ENCODE measurements at regions not wholly inside any gene's neighbourhood (a gene's known extent, or its start where the extent isn't known, plus 50 kb on each side); places are given as distances from the start of the nearest gene placed in this dataset.

DNA sequence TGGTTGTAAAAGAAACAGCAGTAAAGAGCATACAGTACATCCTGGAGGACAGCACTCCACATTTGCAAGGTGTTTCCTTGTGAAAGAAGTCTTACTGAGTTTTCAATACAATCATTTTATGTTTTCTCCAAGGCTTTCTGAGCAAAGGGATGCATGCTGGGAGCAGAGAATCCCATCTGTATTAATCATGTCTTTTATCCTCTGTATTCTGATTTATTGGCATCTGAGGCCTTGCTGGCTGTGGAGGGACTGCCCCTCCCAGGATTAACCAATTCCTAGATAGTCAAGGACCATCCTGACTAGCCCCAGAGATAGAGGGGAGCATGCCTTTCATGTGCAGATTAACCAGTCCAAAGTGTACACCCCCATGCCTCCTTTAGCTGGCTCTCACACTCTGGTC, 476.3 kb downstream of the SIPA1L2 start:
- TF ChIP-seq NR3C1 (CRISPR knock-in tag; conservative IDR thresholded peaks at IDR 0.05; ENCODE audit: low read depth) = no peak
- TF ChIP-seq, protein P1, sequence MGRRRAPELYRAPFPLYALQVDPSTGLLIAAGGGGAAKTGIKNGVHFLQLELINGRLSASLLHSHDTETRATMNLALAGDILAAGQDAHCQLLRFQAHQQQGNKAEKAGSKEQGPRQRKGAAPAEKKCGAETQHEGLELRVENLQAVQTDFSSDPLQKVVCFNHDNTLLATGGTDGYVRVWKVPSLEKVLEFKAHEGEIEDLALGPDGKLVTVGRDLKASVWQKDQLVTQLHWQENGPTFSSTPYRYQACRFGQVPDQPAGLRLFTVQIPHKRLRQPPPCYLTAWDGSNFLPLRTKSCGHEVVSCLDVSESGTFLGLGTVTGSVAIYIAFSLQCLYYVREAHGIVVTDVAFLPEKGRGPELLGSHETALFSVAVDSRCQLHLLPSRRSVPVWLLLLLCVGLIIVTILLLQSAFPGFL (CRISPR knock-in tag; IDR thresholded peaks at IDR 0.05; ENCODE audit: borderline replicate concordance) = no peak
- TF ChIP-seq AR (CRISPR knock-in tag; IDR thresholded peaks at IDR 0.05) = no peak
- TF ChIP-seq, protein P2, sequence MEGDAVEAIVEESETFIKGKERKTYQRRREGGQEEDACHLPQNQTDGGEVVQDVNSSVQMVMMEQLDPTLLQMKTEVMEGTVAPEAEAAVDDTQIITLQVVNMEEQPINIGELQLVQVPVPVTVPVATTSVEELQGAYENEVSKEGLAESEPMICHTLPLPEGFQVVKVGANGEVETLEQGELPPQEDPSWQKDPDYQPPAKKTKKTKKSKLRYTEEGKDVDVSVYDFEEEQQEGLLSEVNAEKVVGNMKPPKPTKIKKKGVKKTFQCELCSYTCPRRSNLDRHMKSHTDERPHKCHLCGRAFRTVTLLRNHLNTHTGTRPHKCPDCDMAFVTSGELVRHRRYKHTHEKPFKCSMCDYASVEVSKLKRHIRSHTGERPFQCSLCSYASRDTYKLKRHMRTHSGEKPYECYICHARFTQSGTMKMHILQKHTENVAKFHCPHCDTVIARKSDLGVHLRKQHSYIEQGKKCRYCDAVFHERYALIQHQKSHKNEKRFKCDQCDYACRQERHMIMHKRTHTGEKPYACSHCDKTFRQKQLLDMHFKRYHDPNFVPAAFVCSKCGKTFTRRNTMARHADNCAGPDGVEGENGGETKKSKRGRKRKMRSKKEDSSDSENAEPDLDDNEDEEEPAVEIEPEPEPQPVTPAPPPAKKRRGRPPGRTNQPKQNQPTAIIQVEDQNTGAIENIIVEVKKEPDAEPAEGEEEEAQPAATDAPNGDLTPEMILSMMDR (IDR thresholded peaks at IDR 0.05) = no peak
- no peak for TF ChIP-seq ZNF232 (CRISPR knock-in tag; IDR thresholded peaks at IDR 0.05)
- TF ChIP-seq JAZF1 (CRISPR knock-in tag; IDR thresholded peaks at IDR 0.05) = no peak
- TF ChIP-seq, protein P3, sequence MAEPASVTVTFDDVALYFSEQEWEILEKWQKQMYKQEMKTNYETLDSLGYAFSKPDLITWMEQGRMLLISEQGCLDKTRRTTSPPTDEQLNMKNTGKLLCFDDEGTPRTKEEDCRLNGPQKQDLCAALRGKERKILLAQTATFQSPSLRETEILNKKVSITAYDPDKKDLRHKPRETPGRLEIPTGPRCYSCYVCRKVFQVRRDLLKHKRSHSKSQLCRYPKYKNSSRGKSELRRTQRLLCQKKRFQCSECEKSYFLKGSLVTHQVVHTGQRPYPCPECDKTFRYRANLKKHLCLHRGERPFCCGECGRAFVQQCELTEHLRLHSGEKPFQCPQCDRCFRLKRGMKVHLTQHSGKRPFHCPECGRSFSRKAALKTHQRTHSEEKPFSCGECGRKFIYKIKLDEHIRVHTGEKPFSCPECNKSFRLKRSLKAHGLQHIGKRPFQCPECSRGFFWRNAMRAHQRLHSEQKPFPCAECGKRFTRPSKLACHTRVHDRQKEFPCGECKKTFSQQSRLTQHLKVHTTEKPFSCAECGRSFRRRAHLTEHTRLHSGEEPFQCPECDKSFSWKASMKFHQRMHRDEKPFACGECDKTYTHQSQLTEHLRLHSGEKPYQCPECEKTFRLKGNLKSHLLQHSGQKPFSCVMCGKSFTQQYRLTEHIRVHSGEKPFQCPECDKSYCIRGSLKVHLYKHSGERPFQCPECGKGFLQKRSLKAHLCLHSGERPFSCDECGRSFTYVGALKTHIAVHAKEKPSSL (CRISPR knock-in tag; conservative IDR thresholded peaks at IDR 0.05) = no peak
- TF ChIP-seq, protein P4, sequence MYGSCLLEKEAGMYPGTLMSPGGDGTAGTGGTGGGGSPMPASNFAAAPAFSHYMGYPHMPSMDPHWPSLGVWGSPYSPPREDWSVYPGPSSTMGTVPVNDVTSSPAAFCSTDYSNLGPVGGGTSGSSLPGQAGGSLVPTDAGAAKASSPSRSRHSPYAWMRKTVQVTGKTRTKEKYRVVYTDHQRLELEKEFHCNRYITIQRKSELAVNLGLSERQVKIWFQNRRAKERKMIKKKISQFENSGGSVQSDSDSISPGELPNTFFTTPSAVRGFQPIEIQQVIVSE (CRISPR knock-in tag; IDR thresholded peaks at IDR 0.05; ENCODE audit: borderline replicate concordance) = no peak
- TF ChIP-seq IRF1 (CRISPR knock-in tag; IDR thresholded peaks at IDR 0.05) = no peak
- TF ChIP-seq ESRRA (CRISPR knock-in tag; IDR thresholded peaks at IDR 0.05; ENCODE audit: borderline replicate concordance) = no peak
- TF ChIP-seq ZNF512 (CRISPR knock-in tag; IDR thresholded peaks at IDR 0.05; ENCODE audit: borderline replicate concordance) = no peak
- TF ChIP-seq CBFB (CRISPR knock-in tag; IDR thresholded peaks at IDR 0.05; ENCODE audit: low read depth) = no peak
